ENCODE measurements at regions not wholly inside any gene's neighbourhood (a gene's known extent, or its start where the extent isn't known, plus 50 kb on each side); places are given as distances from the start of the nearest gene placed in this dataset.
"Not testable (repeated sequence)": the region's sequence is repeated elsewhere in the genome, so short reads cannot be mapped to it uniquely, and the experiment has no call there.

GRCh38 chr10:29380599-29381511 is 92.0 kb downstream of the LYZL1 start:
- H3K9me3 ChIP-seq (ENCODE audit: control insufficient read depth, insufficient read depth, low read length); H3K23ac ChIP-seq (ENCODE audit: low read depth, low read length); H2BK20ac ChIP-seq (ENCODE audit: low read depth, low read length); DNase-seq; H3K9me1 ChIP-seq (ENCODE audit: insufficient read depth, low read length); BruUV-seq (replicated peaks); in situ Hi-C loops (cut with MboI; ENCODE audit: low sequenced_read_pairs); H4K8ac ChIP-seq (ENCODE audit: low read depth in 2 of 2, low read length in 2 of 2); H3K56ac ChIP-seq (ENCODE audit: extremely low read depth, insufficient read depth, low read length); H3K27ac ChIP-seq (ENCODE audit: insufficient read depth, low read length); H4K5ac ChIP-seq (ENCODE audit: low read depth, low read length); H3K4me2 ChIP-seq (ENCODE audit: low read depth, low read length); H3K36me3 ChIP-seq (ENCODE audit: control insufficient read depth, insufficient read depth, low read length); H3K18ac ChIP-seq (ENCODE audit: low read depth, low read length); intact Hi-C loops (cut with micrococcal nuclease); H2AK9ac ChIP-seq (replicated peaks; ENCODE audit: low read depth, low read length, poor library complexity); H2BK120ac ChIP-seq (ENCODE audit: low read depth, low read length); H3K4ac ChIP-seq (ENCODE audit: low read depth, low read length); H3K4me1 ChIP-seq (ENCODE audit: control insufficient read depth, insufficient read depth, low read length); POLR2A ChIA-PET (ENCODE audit: unreplicated experiment); CTCF ChIA-PET; H2AFZ ChIP-seq (replicated peaks; ENCODE audit: low read length, poor library complexity); H3K9ac ChIP-seq (ENCODE audit: low read depth, low read length); H3K14ac ChIP-seq (replicated peaks; ENCODE audit: low read depth, low read length); ATAC-seq (ENCODE audit: low read depth); H2AK5ac ChIP-seq (ENCODE audit: low read depth, low read length); H3K79me1 ChIP-seq (ENCODE audit: low read depth in 1 of 2, low read length in 2 of 2); H2BK15ac ChIP-seq (ENCODE audit: low read depth, low read length); dilution Hi-C loops (cut with HindIII; ENCODE audit: low sequenced_read_pairs, unreplicated experiment); H2BK5ac ChIP-seq (ENCODE audit: low read depth, low read length, poor library complexity, severe bottlenecking); H4K91ac ChIP-seq (ENCODE audit: insufficient read depth, low read depth, low read length); H3K4me3 ChIP-seq (ENCODE audit: insufficient read depth, low read depth, low read length); H4K20me1 ChIP-seq (ENCODE audit: insufficient read depth, low read length): not testable (repeated sequence)
- H3K27me3 ChIP-seq (ENCODE audit: control insufficient read depth, insufficient read depth, low read length) = peaks cover 33% of the 10 kb centered on the region
- WGBS, 2 experiments (ENCODE audit: extremely low coverage in 2 of 2, insufficient read length in 1 of 2) = 20% methylated on average over 2 of the region's 16 CpGs; no CpG with 5 or more reads in 1 of the 2 experiments

Data from IMR-90 (cell line).